ENCODE measurements at regions not wholly inside any gene's neighbourhood (a gene's known extent, or its start where the extent isn't known, plus 50 kb on each side); places are given as distances from the start of the nearest gene placed in this dataset.
"Not testable (repeated sequence)": the region's sequence is repeated elsewhere in the genome, so short reads cannot be mapped to it uniquely, and the experiment has no call there.

GRCh38 chr13:110818747-110819146, 96.1 kb downstream of the ANKRD10 start:
- H3K79me2 ChIP-seq (ENCODE audit: control insufficient read depth, low read length), result no peaks in the 10 kb centered on the region
- no peak overlapping the region for H3K4me2 ChIP-seq (ENCODE audit: low read length)
- no peaks in the 10 kb centered on the region for H3K9me3 ChIP-seq (ENCODE audit: control insufficient read depth, insufficient read depth, low read length)
- TF ChIP-seq CTCF (IDR thresholded peaks at IDR 0.05; ENCODE audit: low read depth, low read length, poor library complexity, severe bottlenecking) (no peak), EZH2phosphoT487 (IDR thresholded peaks at IDR 0.05; ENCODE audit: borderline replicate concordance, low read length) (no peak)
- no peaks in the 10 kb centered on the region for H4K20me1 ChIP-seq (ENCODE audit: control insufficient read depth, insufficient read depth, low read depth, low read length)
- no peaks in the 10 kb centered on the region for H3K27me3 ChIP-seq (ENCODE audit: control insufficient read depth, low read length)
- no peak overlapping the region for H3K4me3 ChIP-seq (ENCODE audit: low read length)
- no peaks in the 10 kb centered on the region for H3F3A ChIP-seq (ENCODE audit: control insufficient read depth, insufficient read depth)
- H3K4me1 ChIP-seq (ENCODE audit: control insufficient read depth, low read length), result no peaks in the 10 kb centered on the region
- H3K9me2 ChIP-seq (replicated peaks; ENCODE audit: control insufficient read depth, low read length), result no peaks in the 10 kb centered on the region
- H3K27ac ChIP-seq (ENCODE audit: low read depth, low read length), result no peak overlapping the region
- H3K36me3 ChIP-seq (ENCODE audit: control insufficient read depth, low read length), result no peaks in the 10 kb centered on the region

- H3F3A ChIP-seq (ENCODE audit: control insufficient read depth, insufficient read depth), result no peaks in the 10 kb centered on the region
- no peak overlapping the region for H3K27ac ChIP-seq (ENCODE audit: low read depth, low read length)
- H3K36me3 ChIP-seq (ENCODE audit: control insufficient read depth, low read length), result no peaks in the 10 kb centered on the region
- no peaks in the 10 kb centered on the region for H3K9me2 ChIP-seq (replicated peaks; ENCODE audit: control insufficient read depth, low read length)
- TF ChIP-seq CTCF (IDR thresholded peaks at IDR 0.05; ENCODE audit: low read depth, low read length, poor library complexity, severe bottlenecking) (peak; percentile 99), EZH2phosphoT487 (IDR thresholded peaks at IDR 0.05; ENCODE audit: borderline replicate concordance, low read length) (no peak)
- H3K4me3 ChIP-seq (ENCODE audit: low read length), result no peak overlapping the region
- H3K27me3 ChIP-seq (ENCODE audit: control insufficient read depth, low read length), result no peaks in the 10 kb centered on the region
- H3K4me1 ChIP-seq (ENCODE audit: control insufficient read depth, low read length), result no peaks in the 10 kb centered on the region
- H4K20me1 ChIP-seq (ENCODE audit: control insufficient read depth, insufficient read depth, low read depth, low read length), result no peaks in the 10 kb centered on the region
- H3K4me2 ChIP-seq (ENCODE audit: low read length), result no peak overlapping the region
- no peaks in the 10 kb centered on the region for H3K79me2 ChIP-seq (ENCODE audit: control insufficient read depth, low read length)
- no peaks in the 10 kb centered on the region for H3K9me3 ChIP-seq (ENCODE audit: control insufficient read depth, insufficient read depth, low read length)
Observed at GRCh38 chr13:110819203-110820014, 95.5 kb downstream of the ANKRD10 start.

- H3K79me2 ChIP-seq (ENCODE audit: control insufficient read depth, low read length), result no peaks in the 10 kb centered on the region
- H3K27me3 ChIP-seq (ENCODE audit: control insufficient read depth, low read length), result no peaks in the 10 kb centered on the region
- no peaks in the 10 kb centered on the region for H4K20me1 ChIP-seq (ENCODE audit: control insufficient read depth, insufficient read depth, low read depth, low read length)
- H3K4me1 ChIP-seq (ENCODE audit: control insufficient read depth, low read length), result no peaks in the 10 kb centered on the region
- H3K4me3 ChIP-seq (ENCODE audit: low read length), result no peak overlapping the region
- H3K4me2 ChIP-seq (ENCODE audit: low read length), result no peak overlapping the region
- no peaks in the 10 kb centered on the region for H3K9me2 ChIP-seq (replicated peaks; ENCODE audit: control insufficient read depth, low read length)
- H3F3A ChIP-seq (ENCODE audit: control insufficient read depth, insufficient read depth), result no peaks in the 10 kb centered on the region
- H3K9me3 ChIP-seq (ENCODE audit: control insufficient read depth, insufficient read depth, low read length), result no peaks in the 10 kb centered on the region
- no peaks in the 10 kb centered on the region for H3K36me3 ChIP-seq (ENCODE audit: control insufficient read depth, low read length)
- TF ChIP-seq EZH2phosphoT487 (IDR thresholded peaks at IDR 0.05; ENCODE audit: borderline replicate concordance, low read length), result no peak
- TF ChIP-seq CTCF (IDR thresholded peaks at IDR 0.05; ENCODE audit: low read depth, low read length, poor library complexity, severe bottlenecking), result no peak
- H3K27ac ChIP-seq (ENCODE audit: low read depth, low read length), result no peak overlapping the region
Observed at GRCh38 chr13:110820322-110820721, 94.5 kb downstream of the ANKRD10 start.

GRCh38 chr13:110821837-110822668, 92.8 kb downstream of the ANKRD10 start:
- H3K4me3 ChIP-seq (ENCODE audit: low read length); H4K20me1 ChIP-seq (ENCODE audit: control insufficient read depth, insufficient read depth, low read depth, low read length); H3K27ac ChIP-seq (ENCODE audit: low read depth, low read length); H3K36me3 ChIP-seq (ENCODE audit: control insufficient read depth, low read length); H3K4me1 ChIP-seq (ENCODE audit: control insufficient read depth, low read length); H3K79me2 ChIP-seq (ENCODE audit: control insufficient read depth, low read length); H3K9me2 ChIP-seq (replicated peaks; ENCODE audit: control insufficient read depth, low read length); H3F3A ChIP-seq (ENCODE audit: control insufficient read depth, insufficient read depth); H3K27me3 ChIP-seq (ENCODE audit: control insufficient read depth, low read length); H3K9me3 ChIP-seq (ENCODE audit: control insufficient read depth, insufficient read depth, low read length); H3K4me2 ChIP-seq (ENCODE audit: low read length): not testable (repeated sequence)
